ENCODE measurements at regions not wholly inside any gene's neighbourhood (a gene's known extent, or its start where the extent isn't known, plus 50 kb on each side); places are given as distances from the start of the nearest gene placed in this dataset.

GRCh38 chr4:3390288-3390811, 51.4 kb upstream of the HGFAC start:
- no peak overlapping the region for H3K9ac ChIP-seq (ENCODE audit: low read length)
- H3K4me1 ChIP-seq (ENCODE audit: insufficient read depth, low read length, severe bottlenecking), result no peaks in the 10 kb centered on the region
- H3F3A ChIP-seq (ENCODE audit: insufficient read depth, low read length), result no peaks in the 10 kb centered on the region
- H3K4me2 ChIP-seq (ENCODE audit: low read length), result no peak overlapping the region
- no peaks in the 10 kb centered on the region for H4K20me1 ChIP-seq (ENCODE audit: insufficient read depth, low read length)
- no peak overlapping the region for H2AFZ ChIP-seq (ENCODE audit: low read length)
- no peaks in the 10 kb centered on the region for H3K9me3 ChIP-seq (ENCODE audit: low read length)
- no peaks in the 10 kb centered on the region for H3K79me2 ChIP-seq (ENCODE audit: insufficient read depth, low read length)
- H3K4me3 ChIP-seq (ENCODE audit: low read depth, low read length, poor library complexity, severe bottlenecking), result no peak overlapping the region
- no peak overlapping the region for H3K27ac ChIP-seq (ENCODE audit: low read depth, low read length, poor library complexity, severe bottlenecking)
- no peaks in the 10 kb centered on the region for H3K36me3 ChIP-seq (ENCODE audit: insufficient read depth, low read length)
- H3K9me2 ChIP-seq (ENCODE audit: low read depth, low read length), result no peaks in the 10 kb centered on the region
- no peaks in the 10 kb centered on the region for H3K27me3 ChIP-seq (ENCODE audit: insufficient read depth, low read length)
- TF ChIP-seq CTCF (IDR thresholded peaks at IDR 0.05; ENCODE audit: low read length), result no peak
- TF ChIP-seq EZH2 (IDR thresholded peaks at IDR 0.05; ENCODE audit: borderline replicate concordance, low read length), result no peak

GRCh38 chr4:3391422-3391821, 50.3 kb upstream of the HGFAC start:
- H3K79me2 ChIP-seq (ENCODE audit: insufficient read depth, low read length), result no peaks in the 10 kb centered on the region
- H4K20me1 ChIP-seq (ENCODE audit: insufficient read depth, low read length), result no peaks in the 10 kb centered on the region
- no peak overlapping the region for H2AFZ ChIP-seq (ENCODE audit: low read length)
- no peak overlapping the region for H3K4me2 ChIP-seq (ENCODE audit: low read length)
- H3K4me1 ChIP-seq (ENCODE audit: insufficient read depth, low read length, severe bottlenecking), result no peaks in the 10 kb centered on the region
- H3K36me3 ChIP-seq (ENCODE audit: insufficient read depth, low read length), result no peaks in the 10 kb centered on the region
- no peaks in the 10 kb centered on the region for H3F3A ChIP-seq (ENCODE audit: insufficient read depth, low read length)
- H3K27me3 ChIP-seq (ENCODE audit: insufficient read depth, low read length), result no peaks in the 10 kb centered on the region
- no peak overlapping the region for H3K4me3 ChIP-seq (ENCODE audit: low read depth, low read length, poor library complexity, severe bottlenecking)
- no peak for TF ChIP-seq CTCF (IDR thresholded peaks at IDR 0.05; ENCODE audit: low read length)
- no peak for TF ChIP-seq EZH2 (IDR thresholded peaks at IDR 0.05; ENCODE audit: borderline replicate concordance, low read length)
- no peaks in the 10 kb centered on the region for H3K9me3 ChIP-seq (ENCODE audit: low read length)
- H3K9me2 ChIP-seq (ENCODE audit: low read depth, low read length), result no peaks in the 10 kb centered on the region
- no peak overlapping the region for H3K27ac ChIP-seq (ENCODE audit: low read depth, low read length, poor library complexity, severe bottlenecking)
- H3K9ac ChIP-seq (ENCODE audit: low read length), result no peak overlapping the region
